ENCODE measurements at regions not wholly inside any gene's neighbourhood (a gene's known extent, or its start where the extent isn't known, plus 50 kb on each side); places are given as distances from the start of the nearest gene placed in this dataset.

DNA sequence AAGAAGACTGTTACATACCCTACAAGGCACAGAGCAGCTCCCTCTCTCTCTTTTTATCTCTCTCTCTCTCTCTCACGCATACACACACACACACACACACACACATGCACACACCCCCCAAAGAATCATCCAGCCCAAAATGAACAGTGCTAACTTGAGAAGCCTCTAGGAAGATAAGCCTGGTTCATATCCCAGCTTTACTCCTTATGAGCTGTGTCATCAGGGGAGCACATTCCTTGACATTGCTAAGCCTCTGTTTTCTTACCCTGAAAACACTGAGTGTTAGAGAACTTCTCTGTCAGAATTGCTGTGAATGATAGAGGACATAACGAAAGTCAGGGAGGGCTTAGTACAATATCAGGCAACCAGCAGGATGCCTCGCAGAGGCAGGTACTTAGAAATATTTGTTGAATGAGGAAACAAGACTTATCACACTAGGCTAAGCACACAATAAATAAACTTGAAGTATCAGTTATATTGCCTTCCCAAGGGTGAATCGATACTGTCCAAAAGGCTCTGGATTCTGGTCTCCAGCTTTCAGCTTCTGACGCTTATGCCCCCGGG lies 725.6 kb upstream of the ID2 start:
- no peak for DNase-seq

GRCh38 chr2:7961550-7961949 lies 720.3 kb upstream of the ID2 start:
- no peak for DNase-seq

DNA sequence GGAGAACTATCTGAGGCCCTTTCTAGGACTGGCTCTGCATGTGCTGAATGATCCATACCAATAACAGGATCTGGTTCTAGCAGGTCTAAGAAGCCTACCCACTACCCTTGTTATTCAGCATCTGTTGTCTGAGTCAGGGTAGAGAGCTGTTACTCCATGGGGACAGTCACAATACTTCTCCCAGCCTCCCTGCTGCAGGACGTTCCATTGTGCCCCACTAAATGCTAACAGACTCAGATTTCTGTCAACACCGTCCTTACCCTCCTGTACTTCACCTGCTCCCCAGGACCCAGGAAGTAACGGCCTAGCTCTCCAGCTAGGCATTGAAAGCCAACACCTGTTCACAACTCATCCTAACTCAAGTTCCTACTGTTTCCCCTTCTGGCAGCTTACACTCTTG lies 719.7 kb upstream of the ID2 start:
- no peak for DNase-seq

GRCh38 chr2:7963787-7964186 lies 718.1 kb upstream of the ID2 start:
- no peak for DNase-seq

DNA sequence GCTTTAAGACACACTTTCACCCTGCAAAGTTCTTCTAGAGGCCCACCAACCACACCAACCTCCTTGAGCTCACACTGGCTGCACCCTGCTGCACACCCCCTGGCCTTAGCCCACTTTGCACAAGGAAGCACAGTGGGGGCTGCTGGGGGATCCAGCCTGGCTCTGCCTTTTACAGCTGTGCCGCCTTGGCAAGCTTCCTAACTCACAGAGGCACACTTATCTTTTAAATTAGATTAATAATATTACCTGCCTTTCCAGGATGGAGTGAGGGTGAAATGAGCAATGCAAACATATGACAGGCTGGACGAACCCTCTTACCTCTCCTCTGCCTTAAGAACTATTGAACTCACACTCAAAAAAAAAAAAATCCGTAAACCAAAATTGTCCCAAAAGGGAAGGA lies 715.8 kb upstream of the ID2 start:
- no peak for DNase-seq

DNA sequence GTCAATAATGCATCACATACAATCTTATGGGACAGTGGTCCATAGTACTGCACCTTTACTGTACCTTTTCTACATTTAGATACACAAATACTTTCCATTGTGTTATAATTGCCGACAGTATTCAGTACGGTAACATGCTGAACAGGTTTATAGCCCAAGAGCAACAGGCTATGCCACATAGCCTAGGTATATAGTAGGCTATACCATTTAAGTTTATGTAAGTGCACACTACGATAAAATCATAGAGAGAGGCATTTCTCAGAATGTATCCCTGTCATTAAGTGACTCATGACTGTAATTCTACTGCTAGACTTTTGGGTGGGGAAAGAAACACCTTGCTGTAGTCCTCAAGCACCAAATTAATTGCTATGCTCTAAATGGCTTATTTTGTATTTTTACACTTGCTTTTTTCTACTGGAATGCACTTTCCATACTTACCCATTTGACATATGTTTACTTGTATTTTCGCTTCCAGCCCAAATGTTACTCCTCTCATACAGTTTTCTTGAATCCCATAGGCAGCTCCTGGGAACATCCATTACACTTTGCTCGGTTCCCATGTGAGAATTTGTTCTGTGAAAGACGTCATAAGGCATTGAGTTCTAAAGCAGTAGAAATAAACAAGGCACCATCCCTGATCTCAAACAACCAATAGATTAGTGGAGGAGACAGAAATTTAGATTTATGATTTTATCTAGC lies 714.0 kb upstream of the ID2 start:
- DNase-seq: no peak

DNA sequence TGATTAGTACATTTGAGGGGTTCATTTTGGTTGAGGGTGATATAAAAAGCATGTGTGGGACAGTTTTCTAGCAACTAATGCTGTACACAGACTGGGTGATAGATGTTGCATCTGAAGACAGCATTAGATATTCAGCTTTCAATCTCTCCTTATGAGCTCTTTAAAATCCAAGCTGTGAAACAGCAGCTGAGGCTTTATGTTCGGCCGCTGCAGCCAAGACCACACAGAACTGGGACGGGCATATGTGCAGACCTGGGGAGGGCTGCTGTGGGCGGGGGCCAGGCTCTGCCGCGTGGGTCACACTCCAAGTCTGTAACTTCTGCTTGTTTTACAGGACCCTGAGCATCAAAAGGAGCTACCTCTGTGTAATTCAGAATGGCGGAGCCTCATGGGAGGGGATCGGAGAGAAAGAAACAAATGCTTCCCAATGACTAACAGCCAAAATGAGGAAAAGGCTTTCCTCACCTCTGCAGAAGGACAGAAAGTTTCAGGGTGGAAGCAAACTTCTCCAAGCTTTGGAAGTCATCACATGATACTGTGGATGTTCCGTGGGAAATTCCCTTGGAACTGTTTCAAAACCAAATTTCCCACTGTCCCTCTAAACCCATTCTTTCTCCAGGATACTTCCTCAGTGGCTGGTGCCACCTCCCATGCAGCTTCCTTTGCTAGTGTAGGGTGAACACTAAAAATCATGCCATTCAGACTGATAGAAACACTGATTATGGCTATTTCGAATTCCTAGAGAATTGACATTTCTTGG lies 711.9 kb upstream of the ID2 start:
- no peak for DNase-seq

DNA sequence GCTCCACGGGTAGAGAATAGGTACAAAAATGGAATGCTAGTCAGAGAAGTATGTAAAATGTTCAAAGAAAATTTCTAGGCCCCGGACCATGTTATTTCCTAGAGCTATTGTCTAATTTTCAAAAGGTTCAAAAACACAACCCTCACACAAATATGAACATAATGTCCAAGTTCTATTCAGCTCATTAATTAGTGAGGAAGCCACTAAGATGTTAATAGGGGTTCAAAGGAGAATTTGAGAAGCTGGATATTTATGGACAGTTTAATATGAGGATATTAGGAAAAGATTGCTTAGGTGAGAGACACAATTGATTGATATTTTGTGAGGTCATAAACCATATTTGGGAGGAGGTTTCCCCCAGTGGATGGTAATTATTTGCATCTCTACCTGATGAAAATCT lies 710.6 kb upstream of the ID2 start:
- no peak for DNase-seq

- DNase-seq: no peak
Observed at GRCh38 chr2:7971841-7972240, 710.0 kb upstream of the ID2 start.

DNA sequence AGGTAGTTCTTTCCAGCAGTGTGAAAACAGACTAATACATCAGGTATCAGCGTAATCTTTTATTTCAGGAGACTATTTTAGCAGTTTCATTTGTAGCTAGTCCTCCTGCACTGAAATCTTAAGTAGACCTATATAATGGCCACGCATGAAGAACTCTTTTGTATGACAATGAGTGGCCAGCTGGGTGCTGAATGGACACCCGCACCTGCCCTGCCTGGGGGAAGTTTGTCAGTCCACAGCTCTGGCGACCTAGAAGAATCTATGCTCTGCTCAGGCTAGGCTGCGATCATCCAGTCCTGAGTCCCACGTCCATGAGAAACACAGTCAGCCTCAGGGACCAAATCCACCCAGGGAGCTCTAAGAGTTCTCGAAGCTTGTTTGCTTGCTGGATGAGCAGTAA lies 709.2 kb upstream of the ID2 start:
- no peak for DNase-seq

DNA sequence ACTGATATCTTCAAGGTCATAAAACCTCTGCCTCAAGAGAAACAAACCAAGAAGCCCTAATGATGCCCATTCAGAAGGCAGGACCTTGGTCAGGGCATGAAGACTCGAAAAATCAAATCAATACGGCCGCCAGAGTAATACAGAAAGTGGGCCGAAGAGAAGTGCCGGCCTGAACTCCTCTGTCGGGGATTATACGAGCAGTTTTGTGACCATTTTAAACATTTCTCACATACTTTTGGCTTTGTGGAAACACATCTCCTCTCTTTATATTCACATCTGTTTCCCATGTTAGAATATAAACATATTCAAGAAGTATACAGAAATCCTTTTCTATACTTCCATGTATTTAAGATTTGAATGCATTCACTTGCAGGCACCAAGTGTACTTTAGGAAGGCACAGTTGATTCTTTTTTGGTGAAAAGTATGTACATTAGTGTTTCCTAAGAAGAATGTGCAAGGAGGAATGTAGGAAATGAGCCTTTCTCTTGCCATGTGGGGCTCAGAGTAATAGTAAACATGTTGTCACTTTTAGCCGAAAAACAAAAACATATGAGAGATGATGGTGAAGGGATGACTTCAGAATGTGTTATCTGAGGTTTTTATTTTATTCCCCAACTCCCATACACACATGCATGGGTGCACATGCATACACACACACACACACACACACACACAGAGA lies 707.9 kb upstream of the ID2 start:
- DNase-seq: no peak

DNA sequence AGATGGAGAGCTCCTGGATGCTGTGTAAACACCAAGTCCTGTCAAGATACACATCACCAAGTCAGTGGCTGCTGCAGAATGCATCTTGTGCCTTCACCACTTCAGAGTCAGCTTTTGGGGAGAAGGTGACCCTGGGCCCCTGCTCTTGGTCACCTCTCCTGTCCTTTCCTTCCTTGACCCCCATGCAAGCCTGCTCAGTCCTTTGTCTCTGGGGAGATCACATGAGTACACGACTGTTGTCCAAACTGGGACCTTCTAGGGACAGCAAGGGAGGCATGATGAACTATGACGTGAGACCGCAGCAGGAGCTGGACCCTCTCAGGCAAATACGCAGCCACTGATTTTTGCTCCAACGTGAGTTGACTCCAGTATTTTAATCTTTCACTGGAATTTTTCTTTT lies 706.9 kb upstream of the ID2 start:
- DNase-seq: no peak

GRCh38 chr2:7976206-7976605 lies 705.6 kb upstream of the ID2 start:
- DNase-seq: no peak

DNA sequence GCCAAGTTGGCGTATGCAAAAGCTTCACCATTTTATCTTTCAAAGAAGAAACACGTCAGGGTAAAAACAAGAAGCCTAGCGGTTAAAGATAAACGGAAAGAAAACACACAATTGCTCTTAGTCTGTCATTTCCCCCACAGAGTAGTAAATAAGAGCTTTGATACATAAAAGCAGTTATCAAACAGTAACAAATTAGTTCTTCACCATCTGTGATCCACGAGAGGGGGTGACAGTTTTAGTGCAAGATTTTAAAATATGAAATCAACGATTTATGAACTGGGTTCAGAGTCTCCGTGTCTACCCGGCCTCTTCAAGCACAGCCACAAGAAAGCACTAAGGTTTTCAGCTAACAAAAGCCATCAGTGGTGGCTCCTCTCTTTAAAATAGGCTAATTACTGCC lies 703.9 kb upstream of the ID2 start:
- no peak for DNase-seq

- DNase-seq: no peak
Observed at GRCh38 chr2:7982054-7982453, 699.8 kb upstream of the ID2 start.

GRCh38 chr2:7983451-7983850 lies 698.4 kb upstream of the ID2 start:
- DNase-seq: no peak

DNA sequence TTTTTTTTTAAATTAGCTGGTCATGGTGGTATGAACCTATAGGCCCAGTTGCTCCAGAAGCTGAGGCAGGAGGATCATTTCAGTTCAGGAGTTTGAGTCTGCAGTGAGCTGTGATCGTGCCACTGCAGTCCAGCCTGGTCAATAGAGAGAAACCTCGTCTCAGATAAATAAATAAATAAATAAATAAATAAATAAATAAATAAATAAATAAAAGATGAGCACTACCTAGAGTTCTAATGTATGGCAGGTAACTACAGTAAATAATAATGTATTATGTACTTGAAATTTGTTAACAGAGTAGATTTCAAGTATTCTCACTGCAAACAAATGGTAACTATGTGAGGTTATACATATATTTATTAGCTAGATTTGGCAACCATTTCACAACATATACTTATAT lies 697.9 kb upstream of the ID2 start:
- no peak for DNase-seq

DNA sequence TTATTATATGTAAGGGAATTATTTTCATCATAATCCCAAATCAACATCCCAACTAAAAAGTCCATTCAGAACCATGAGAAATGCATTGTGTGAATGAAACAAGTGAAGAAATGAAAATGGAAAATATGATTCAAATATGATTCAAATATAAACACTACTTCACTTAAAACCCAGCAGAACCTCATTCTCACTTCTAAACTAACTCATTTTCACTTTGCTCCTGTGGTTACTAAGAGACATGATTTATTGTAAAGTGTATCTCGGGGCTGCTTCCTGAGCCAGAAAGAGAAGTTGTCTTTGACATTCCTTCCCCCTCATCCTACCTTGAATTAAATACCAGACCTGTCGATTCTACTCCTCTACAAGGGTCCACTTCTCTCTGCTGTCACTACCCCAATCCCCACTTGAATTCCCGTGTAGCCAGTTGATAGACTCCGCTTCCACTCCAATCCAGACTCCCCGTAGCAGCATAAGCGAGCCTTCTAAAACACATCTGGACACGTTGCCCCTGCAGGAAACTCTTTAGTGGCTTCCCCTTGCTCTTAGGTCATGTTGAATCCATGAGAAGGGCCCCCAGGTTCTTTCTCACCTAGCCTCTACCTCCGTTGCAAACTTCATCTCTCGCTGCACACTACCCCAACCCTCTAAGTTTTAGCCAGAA lies 697.0 kb upstream of the ID2 start:
- no peak for DNase-seq

GRCh38 chr2:7986431-7986830 lies 695.4 kb upstream of the ID2 start:
- no peak for DNase-seq

- no peak for DNase-seq
Observed at GRCh38 chr2:7987992-7988391, 693.9 kb upstream of the ID2 start.

GRCh38 chr2:7988440-7988839 lies 693.4 kb upstream of the ID2 start:
- no peak for DNase-seq

DNA sequence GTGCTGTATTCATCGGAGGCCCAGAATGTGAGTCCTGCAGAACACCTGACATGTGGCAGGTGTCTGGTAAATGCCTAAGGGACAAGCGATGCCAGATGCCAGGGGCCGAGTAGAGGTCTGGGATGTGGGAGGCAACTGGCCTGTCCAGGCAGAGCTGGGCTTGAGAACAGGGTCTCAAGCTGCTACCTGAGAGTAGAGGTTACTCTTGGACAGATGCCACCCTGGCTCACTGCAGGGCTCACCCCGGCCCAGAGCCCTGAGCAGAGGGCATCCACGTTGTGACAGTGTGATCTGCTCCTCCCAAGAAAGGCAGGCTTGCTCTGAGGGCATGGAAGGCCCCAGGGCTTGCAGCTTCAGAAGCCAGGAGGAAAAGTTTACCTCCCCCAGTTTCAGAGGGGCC lies 692.0 kb upstream of the ID2 start:
- DNase-seq: no peak
